Left forelimb (tissue), 1 donor: ENCODE measurements at regions not wholly inside any gene's neighbourhood (a gene's known extent, or its start where the extent isn't known, plus 50 kb on each side); places are given as distances from the start of the nearest gene placed in this dataset.
"Not testable (repeated sequence)": the region's sequence is repeated elsewhere in the genome, so short reads cannot be mapped to it uniquely, and the experiment has no call there.

Experiments used
- DNase-seq: peaks from one replicate; pipeline ENCODE4 v3.0.0-alpha.2; 2018; ENCODE audit warnings: low spot score

- DNase-seq: no peak
These were observed 1239.4 kb upstream of the CRIM1 start for GRCh38 chr2:35116151-35116550.

GRCh38 chr2:35114765-35115164 is 1240.8 kb upstream of the CRIM1 start:
- no peak for DNase-seq

GRCh38 chr2:35112367-35112766 is 1243.2 kb upstream of the CRIM1 start:
- DNase-seq: not testable (repeated sequence)

- DNase-seq: no peak
These were observed 1251.3 kb upstream of the CRIM1 start for GRCh38 chr2:35104309-35104708.

DNA sequence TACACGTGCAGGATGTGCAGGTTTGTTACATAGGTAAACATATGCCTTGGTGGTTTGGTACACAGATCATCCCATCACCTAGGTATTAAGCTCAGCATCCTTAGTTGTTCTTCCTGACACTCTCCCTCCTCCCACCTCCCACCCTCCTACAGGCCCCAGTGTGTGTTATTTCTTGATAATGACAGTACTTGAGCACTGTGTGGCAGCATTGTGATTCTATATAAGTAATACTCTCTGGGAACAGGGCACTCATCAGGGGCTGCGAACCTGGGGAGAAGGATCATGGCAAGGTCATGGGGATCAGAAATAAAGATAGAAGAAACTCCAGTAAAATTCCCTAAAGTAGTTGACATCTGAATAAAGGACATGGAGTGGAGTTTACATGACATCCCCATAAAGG is 1256.2 kb upstream of the CRIM1 start:
- DNase-seq: no peak

DNA sequence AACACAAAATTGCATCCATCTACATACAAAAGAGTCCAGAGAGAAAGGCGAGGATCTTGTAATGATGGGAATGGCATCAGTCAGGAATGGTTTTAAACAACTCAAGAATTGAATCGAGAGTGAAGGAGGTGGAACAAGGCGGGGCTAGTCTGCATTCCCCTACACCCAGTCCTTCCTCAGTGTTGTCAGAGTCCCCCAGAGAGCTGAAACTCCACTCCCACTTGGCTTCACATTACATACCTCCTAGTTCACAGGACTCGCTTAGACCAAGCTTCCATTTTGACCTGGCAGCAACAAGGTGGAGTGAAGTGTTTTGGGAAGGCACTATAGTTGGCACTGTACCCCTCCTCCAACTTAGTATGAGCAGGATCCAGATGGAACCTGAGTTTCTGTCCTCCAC is 1273.5 kb upstream of the CRIM1 start:
- no peak for DNase-seq

DNA sequence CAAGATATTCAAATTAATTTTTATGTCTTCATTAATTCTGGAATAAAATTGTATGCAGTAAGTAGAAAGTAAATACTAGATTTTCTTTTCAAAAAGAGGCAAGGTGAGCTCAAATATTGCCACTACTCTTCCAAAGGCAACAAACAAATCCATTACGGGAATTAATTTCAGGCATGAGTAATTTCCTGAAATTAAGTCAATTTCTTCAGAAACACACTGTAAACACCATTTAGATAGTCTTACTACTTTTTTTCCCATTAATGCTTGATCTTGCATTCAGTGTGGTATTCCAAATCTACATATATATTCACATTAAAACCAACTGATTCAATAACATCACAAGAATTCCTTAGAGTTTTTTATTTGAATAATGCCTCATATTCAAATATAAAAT is 1274.0 kb upstream of the CRIM1 start:
- DNase-seq: no peak

- DNase-seq: no peak
These were observed 1274.5 kb upstream of the CRIM1 start for GRCh38 chr2:35081001-35081621.

DNA sequence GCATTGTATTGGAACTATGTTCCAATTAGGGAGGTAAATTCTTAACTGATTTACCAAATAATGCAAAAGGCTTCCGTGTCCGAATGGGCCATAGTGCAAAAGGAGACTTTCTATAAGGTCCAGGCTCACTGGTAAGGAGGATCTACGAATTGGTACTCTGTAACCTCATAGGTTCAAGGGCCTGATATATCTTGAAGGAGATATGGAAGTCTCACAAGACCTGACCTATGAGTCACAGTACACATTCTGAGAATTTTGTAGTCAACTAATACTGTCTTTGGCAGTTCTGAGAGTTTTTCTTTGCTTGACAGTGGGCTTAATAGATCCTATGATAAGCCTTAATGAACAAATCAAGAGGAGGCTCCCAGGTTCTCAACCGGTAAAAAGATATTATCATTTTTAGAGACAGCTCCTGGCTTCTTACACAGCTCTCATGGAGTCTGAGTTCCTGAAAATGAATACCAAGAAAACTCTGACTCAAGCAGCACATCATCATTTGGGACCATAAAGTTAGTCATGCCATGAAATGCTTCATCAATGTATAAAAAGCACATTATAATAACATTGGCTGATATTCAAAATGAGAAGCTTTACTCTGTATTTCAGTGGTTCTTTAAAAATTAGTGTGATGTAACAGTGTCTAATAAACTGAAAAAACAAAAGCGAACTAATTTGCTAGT is 1275.2 kb upstream of the CRIM1 start:
- DNase-seq: no peak

GRCh38 chr2:35067420-35067819 is 1288.2 kb upstream of the CRIM1 start:
- no peak for DNase-seq

DNA sequence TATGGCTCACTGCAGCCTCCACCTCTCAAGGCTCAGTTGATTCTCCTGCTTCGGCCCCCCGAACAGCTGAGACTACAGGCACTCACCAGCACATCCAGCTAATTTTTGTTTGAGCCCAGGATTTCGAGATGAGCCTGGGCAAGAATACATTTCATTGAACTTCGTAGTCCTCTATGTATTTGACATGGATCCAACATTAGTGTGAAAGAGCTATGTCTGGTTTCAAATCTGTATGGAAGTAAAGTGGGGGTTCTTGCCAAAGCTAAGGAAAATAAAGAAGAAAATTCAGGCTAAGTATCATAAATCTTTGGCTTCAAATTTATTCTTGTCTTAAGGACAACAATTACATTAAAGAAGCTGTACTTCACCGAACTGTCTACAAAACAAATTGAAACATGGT is 1291.7 kb upstream of the CRIM1 start:
- DNase-seq: no peak

GRCh38 chr2:35035883-35036282 is 1319.7 kb upstream of the CRIM1 start:
- no peak for DNase-seq

DNA sequence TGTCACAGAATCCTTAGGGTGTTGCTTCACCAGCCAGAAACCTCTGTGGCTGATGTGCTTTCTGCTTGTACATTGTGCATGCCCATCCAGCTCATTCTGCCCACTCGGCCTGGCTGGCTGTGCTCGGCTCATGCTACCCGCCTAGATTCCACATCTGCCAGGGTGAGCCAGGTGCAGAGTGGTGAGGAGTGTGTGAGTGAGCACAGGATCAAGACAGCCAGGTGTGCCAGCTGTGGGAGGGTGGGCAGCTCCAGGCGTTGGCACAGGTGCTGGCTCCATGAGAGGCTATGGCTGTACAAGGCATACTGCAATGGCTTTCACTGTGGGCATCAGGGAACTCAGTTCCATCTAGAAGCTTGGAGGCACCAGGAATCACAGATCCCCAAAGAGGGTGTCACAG is 1321.8 kb upstream of the CRIM1 start:
- DNase-seq: no peak

GRCh38 chr2:35023545-35023944 is 1332.0 kb upstream of the CRIM1 start:
- no peak for DNase-seq

DNA sequence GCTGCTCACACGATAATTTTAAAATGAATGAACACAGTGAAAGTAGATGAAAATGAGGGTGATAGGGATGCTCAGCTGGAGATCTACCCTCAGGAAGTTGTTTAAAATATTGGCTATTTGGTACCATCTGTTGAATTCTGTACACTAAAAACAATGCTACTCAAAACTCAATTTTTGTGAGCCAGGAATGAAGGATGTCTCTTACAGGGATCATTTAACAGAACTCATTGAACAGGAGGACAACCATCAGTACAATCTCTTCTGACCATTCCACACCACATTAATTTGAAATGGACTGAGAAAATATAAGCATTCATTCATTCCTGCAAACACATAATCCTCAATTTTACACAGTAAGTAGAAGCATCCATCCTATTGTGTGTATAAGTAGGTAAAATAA is 1355.1 kb upstream of the CRIM1 start:
- DNase-seq: no peak

- DNase-seq: no peak
These were observed 1356.8 kb upstream of the CRIM1 start for GRCh38 chr2:34998741-34999140.

GRCh38 chr2:34997779-34998178 is 1357.8 kb upstream of the CRIM1 start:
- DNase-seq: no peak

- DNase-seq: no peak
These were observed 1360.4 kb upstream of the CRIM1 start for GRCh38 chr2:34995196-34995595.

- no peak for DNase-seq
These were observed 1363.9 kb upstream of the CRIM1 start for GRCh38 chr2:34991508-34992274.

DNA sequence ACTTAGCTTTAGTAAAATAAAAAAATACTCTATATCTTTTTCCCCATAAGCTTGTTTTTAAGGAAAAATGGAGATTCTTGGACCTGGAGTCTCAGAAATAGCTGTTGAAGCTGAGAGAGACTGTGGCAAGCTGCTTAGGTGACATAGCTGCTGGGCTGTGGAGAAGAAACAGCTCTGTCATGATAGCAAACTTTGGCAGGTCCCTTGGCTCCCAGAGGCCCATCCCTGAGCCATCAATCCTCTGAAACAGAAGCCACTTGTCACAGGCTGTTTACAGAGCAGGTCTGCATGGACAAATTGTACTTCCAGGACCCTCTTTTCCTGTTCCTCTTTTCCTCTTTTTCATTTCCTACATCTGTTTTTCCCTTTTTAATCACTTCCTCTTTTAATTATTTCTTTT is 1370.1 kb upstream of the CRIM1 start:
- no peak for DNase-seq

- no peak for DNase-seq
These were observed 1374.9 kb upstream of the CRIM1 start for GRCh38 chr2:34980689-34981088.

GRCh38 chr2:34979148-34979547 is 1376.4 kb upstream of the CRIM1 start:
- no peak for DNase-seq

- DNase-seq: no peak
These were observed 1362.7 kb upstream of the FAM98A start for GRCh38 chr2:34961822-34962221.
